Retinal pigment epithelial cell (primary cell): ENCODE measurements at regions not wholly inside any gene's neighbourhood (a gene's known extent, or its start where the extent isn't known, plus 50 kb on each side); places are given as distances from the start of the nearest gene placed in this dataset.

Experiments
- DNase-seq: peaks from one replicate; pipeline ENCODE4 v3.0.0-alpha.2; 2010; ENCODE audit warnings: low read depth
- H3K4me3 ChIP-seq: 2 replicates; pipeline ENCODE4 v1.5.1; 2011; ENCODE audit warnings: mild to moderate bottlenecking, low read length, control low read depth, moderate library complexity
- CTCF ChIP-seq: conservative IDR thresholded peaks from 2 replicates; pipeline ENCODE4 v1.5.1; 2011; ENCODE audit warnings: low read depth, low read length, control low read depth, inconsistent platforms

- no peak for TF ChIP-seq CTCF
- no peak overlapping the region for H3K4me3 ChIP-seq
- DNase-seq = no peak
Observed at GRCh38 chr5:115394531-115394930, 98.1 kb upstream of the CCDC112 start.

- DNase-seq = no peak
- H3K4me3 ChIP-seq = no peak overlapping the region
- no peak for TF ChIP-seq CTCF
Observed at GRCh38 chr5:115393239-115393638, 96.8 kb upstream of the CCDC112 start.

GRCh38 chr5:115392611-115393010 is 96.2 kb upstream of the CCDC112 start:
- H3K4me3 ChIP-seq = no peak overlapping the region
- DNase-seq = no peak
- TF ChIP-seq CTCF = no peak

GRCh38 chr5:115391780-115392179 is 95.3 kb upstream of the CCDC112 start:
- no peak overlapping the region for H3K4me3 ChIP-seq
- DNase-seq = no peak
- no peak for TF ChIP-seq CTCF

GRCh38 chr5:115389799-115390382 is 93.4 kb upstream of the CCDC112 start:
- no peak overlapping the region for H3K4me3 ChIP-seq
- no peak for DNase-seq
- TF ChIP-seq CTCF = no peak

- H3K4me3 ChIP-seq = no peak overlapping the region
- no peak for DNase-seq
- no peak for TF ChIP-seq CTCF
Observed at GRCh38 chr5:115389034-115389798, 92.8 kb upstream of the CCDC112 start.

- TF ChIP-seq CTCF = no peak
- no peak for DNase-seq
- no peak overlapping the region for H3K4me3 ChIP-seq
Observed at GRCh38 chr5:115388240-115388639, 91.8 kb upstream of the CCDC112 start.
